ENCODE measurements at regions not wholly inside any gene's neighbourhood (a gene's known extent, or its start where the extent isn't known, plus 50 kb on each side); places are given as distances from the start of the nearest gene placed in this dataset.

DNA sequence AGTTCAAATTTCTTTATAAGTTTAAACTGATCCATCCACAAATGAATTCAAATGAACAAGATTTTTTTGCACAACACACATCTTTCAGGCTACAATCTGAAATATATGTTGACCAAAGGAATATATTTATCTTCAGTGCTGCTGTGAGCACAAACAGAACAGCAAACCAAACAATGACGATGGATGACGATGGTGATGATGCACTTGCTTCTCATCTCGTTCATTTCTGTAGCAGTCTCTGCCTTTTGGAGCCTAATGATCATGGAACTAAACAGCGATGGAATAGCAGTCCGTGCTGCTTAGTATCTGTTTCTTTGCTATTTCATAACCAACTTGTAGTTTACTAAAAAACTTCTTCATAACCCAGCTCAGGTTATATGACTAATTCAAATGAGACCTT lies 220.7 kb upstream of the BLID start:
- H3K4ac ChIP-seq (ENCODE audit: low read depth, low read length) = no peak overlapping the region
- no peak overlapping the region for H3K4me3 ChIP-seq (ENCODE audit: insufficient read depth, low read depth, low read length)
- H4K5ac ChIP-seq (ENCODE audit: low read depth, low read length) = 0 out of 2 replicates have a peak overlapping the region, but pooled peaks have one; percentile 46
- H2BK120ac ChIP-seq (ENCODE audit: low read depth, low read length) = no peak overlapping the region
- H3K9me3 ChIP-seq (ENCODE audit: control insufficient read depth, insufficient read depth, low read length) = no peaks in the 10 kb centered on the region
- no TSS peak for BruUV-seq (replicated peaks)
- no peaks in the 10 kb centered on the region; the same call in 1 of the 2 replicates for H3K9me1 ChIP-seq (ENCODE audit: insufficient read depth, low read length)
- H2AFZ ChIP-seq (replicated peaks; ENCODE audit: low read length, poor library complexity) = no peak overlapping the region
- H3K14ac ChIP-seq (replicated peaks; ENCODE audit: low read depth, low read length) = no peak overlapping the region; the same call in 1 of the 2 replicates
- in situ Hi-C loops (cut with MboI; ENCODE audit: low sequenced_read_pairs) = no loop called here
- WGBS, 2 experiments (ENCODE audit: extremely low coverage in 2 of 2, insufficient read length in 1 of 2) = 53% methylated on average over 3 of the region's 5 CpGs; no CpG with 5 or more reads in 1 of the 2 experiments
- no peak overlapping the region for H3K27ac ChIP-seq (ENCODE audit: insufficient read depth, low read length)
- 0 out of 2 replicates have a peak, but pooled peaks cover 2% of the 10 kb centered on the region for H3K36me3 ChIP-seq (ENCODE audit: control insufficient read depth, insufficient read depth, low read length)
- no peak overlapping the region for H2AK9ac ChIP-seq (replicated peaks; ENCODE audit: low read depth, low read length, poor library complexity)
- CTCF ChIA-PET = no interaction called here
- H4K20me1 ChIP-seq (ENCODE audit: insufficient read depth, low read length) = no peaks in the 10 kb centered on the region
- H3K23ac ChIP-seq (ENCODE audit: low read depth, low read length) = no peak overlapping the region
- H2BK20ac ChIP-seq (ENCODE audit: low read depth, low read length) = no peak overlapping the region
- peak overlapping the region; percentile 20; the same call in 1 of the 2 replicates for H2AK5ac ChIP-seq (ENCODE audit: low read depth, low read length)
- peak overlapping the region; percentile 18; the same call in 1 of the 3 replicates for H2BK15ac ChIP-seq (ENCODE audit: low read depth, low read length)
- peak overlapping the region; percentile 54; the same call in 1 of the 2 replicates for H4K91ac ChIP-seq (ENCODE audit: insufficient read depth, low read depth, low read length)
- H3K9ac ChIP-seq (ENCODE audit: low read depth, low read length) = no peak overlapping the region
- peak overlapping the region; percentile 79; the same call in 1 of the 2 replicates for H3K18ac ChIP-seq (ENCODE audit: low read depth, low read length)
- no peaks in the 10 kb centered on the region for H3K27me3 ChIP-seq (ENCODE audit: control insufficient read depth, insufficient read depth, low read length)
- H3K79me1 ChIP-seq (ENCODE audit: low read depth in 1 of 2, low read length in 2 of 2) = no peaks in the 10 kb centered on the region
- intact Hi-C loops (cut with micrococcal nuclease) = no loop called here
- no peak overlapping the region for H3K56ac ChIP-seq (ENCODE audit: extremely low read depth, insufficient read depth, low read length)
- no peak overlapping the region for H3K4me2 ChIP-seq (ENCODE audit: low read depth, low read length)
- DNase-seq = peak; percentile 8
- TF ChIP-seq CHD1 (IDR thresholded peaks at IDR 0.05; ENCODE audit: low read depth, low read length) (no peak), SMC3 (IDR thresholded peaks at IDR 0.05; ENCODE audit: low read depth, low read length) (no peak), MXI1 (IDR thresholded peaks at IDR 0.05; ENCODE audit: borderline replicate concordance, low read depth, low read length) (no peak), POLR2A (IDR thresholded peaks at IDR 0.05; ENCODE audit: low read depth, low read length) (no peak), CEBPB (IDR thresholded peaks at IDR 0.05; ENCODE audit: low read depth, low read length) (no peak), BHLHE40 (IDR thresholded peaks at IDR 0.05; ENCODE audit: low read depth, low read length) (no peak), RAD21 (IDR thresholded peaks at IDR 0.05; ENCODE audit: low read length) (no peak), RCOR1 (IDR thresholded peaks at IDR 0.05; ENCODE audit: insufficient replicate concordance, low read length) (no peak), FOS (IDR thresholded peaks at IDR 0.05; ENCODE audit: low read depth, low read length) (no peak), RFX5 (IDR thresholded peaks at IDR 0.05; ENCODE audit: low read depth, low read length) (no peak), MAFK (IDR thresholded peaks at IDR 0.05; ENCODE audit: low read depth, low read length) (no peak), NFE2L2 (IDR thresholded peaks at IDR 0.05; ENCODE audit: low read depth, low read length) (no peak), MAZ (IDR thresholded peaks at IDR 0.05; ENCODE audit: borderline replicate concordance, low read depth, low read length) (no peak)
- TF ChIP-seq, protein P1, sequence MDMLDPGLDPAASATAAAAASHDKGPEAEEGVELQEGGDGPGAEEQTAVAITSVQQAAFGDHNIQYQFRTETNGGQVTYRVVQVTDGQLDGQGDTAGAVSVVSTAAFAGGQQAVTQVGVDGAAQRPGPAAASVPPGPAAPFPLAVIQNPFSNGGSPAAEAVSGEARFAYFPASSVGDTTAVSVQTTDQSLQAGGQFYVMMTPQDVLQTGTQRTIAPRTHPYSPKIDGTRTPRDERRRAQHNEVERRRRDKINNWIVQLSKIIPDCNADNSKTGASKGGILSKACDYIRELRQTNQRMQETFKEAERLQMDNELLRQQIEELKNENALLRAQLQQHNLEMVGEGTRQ (IDR thresholded peaks at IDR 0.05; ENCODE audit: low read depth, low read length) = no peak
- TF ChIP-seq, protein P2, sequence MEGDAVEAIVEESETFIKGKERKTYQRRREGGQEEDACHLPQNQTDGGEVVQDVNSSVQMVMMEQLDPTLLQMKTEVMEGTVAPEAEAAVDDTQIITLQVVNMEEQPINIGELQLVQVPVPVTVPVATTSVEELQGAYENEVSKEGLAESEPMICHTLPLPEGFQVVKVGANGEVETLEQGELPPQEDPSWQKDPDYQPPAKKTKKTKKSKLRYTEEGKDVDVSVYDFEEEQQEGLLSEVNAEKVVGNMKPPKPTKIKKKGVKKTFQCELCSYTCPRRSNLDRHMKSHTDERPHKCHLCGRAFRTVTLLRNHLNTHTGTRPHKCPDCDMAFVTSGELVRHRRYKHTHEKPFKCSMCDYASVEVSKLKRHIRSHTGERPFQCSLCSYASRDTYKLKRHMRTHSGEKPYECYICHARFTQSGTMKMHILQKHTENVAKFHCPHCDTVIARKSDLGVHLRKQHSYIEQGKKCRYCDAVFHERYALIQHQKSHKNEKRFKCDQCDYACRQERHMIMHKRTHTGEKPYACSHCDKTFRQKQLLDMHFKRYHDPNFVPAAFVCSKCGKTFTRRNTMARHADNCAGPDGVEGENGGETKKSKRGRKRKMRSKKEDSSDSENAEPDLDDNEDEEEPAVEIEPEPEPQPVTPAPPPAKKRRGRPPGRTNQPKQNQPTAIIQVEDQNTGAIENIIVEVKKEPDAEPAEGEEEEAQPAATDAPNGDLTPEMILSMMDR (conservative IDR thresholded peaks at IDR 0.05; ENCODE audit: low read depth, low read length) = no peak
- TF ChIP-seq, protein P3, sequence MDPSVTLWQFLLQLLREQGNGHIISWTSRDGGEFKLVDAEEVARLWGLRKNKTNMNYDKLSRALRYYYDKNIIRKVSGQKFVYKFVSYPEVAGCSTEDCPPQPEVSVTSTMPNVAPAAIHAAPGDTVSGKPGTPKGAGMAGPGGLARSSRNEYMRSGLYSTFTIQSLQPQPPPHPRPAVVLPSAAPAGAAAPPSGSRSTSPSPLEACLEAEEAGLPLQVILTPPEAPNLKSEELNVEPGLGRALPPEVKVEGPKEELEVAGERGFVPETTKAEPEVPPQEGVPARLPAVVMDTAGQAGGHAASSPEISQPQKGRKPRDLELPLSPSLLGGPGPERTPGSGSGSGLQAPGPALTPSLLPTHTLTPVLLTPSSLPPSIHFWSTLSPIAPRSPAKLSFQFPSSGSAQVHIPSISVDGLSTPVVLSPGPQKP (IDR thresholded peaks at IDR 0.05; ENCODE audit: borderline replicate concordance, low read depth, low read length) = no peak
- POLR2A ChIA-PET (ENCODE audit: unreplicated experiment) = no interaction called here
- no peak overlapping the region for H2BK5ac ChIP-seq (ENCODE audit: low read depth, low read length, poor library complexity, severe bottlenecking)
- dilution Hi-C loops (cut with HindIII; ENCODE audit: low sequenced_read_pairs, unreplicated experiment) = no loop called here
- peaks cover 28% of the 10 kb centered on the region for H3K4me1 ChIP-seq (ENCODE audit: control insufficient read depth, insufficient read depth, low read length)
- ATAC-seq (ENCODE audit: low read depth) = no peak
- peak overlapping the region in 1 of 2 experiments; percentile 8; a peak in 1 of 4 replicates for H4K8ac ChIP-seq (ENCODE audit: low read depth in 2 of 2, low read length in 2 of 2)
